ENCODE measurements at regions not wholly inside any gene's neighbourhood (a gene's known extent, or its start where the extent isn't known, plus 50 kb on each side); places are given as distances from the start of the nearest gene placed in this dataset.
"Not testable (repeated sequence)": the region's sequence is repeated elsewhere in the genome, so short reads cannot be mapped to it uniquely, and the experiment has no call there.

- DNase-seq = no peak
- H3K36me3 ChIP-seq (ENCODE audit: low read depth) = no peaks in the 10 kb centered on the region
- no peaks in the 10 kb centered on the region for H3K4me1 ChIP-seq (ENCODE audit: low read depth)
- no peak overlapping the region for H3K4me3 ChIP-seq
- ATAC-seq = no peak
- H3K9me3 ChIP-seq = no peaks in the 10 kb centered on the region
- TF ChIP-seq, protein P1, sequence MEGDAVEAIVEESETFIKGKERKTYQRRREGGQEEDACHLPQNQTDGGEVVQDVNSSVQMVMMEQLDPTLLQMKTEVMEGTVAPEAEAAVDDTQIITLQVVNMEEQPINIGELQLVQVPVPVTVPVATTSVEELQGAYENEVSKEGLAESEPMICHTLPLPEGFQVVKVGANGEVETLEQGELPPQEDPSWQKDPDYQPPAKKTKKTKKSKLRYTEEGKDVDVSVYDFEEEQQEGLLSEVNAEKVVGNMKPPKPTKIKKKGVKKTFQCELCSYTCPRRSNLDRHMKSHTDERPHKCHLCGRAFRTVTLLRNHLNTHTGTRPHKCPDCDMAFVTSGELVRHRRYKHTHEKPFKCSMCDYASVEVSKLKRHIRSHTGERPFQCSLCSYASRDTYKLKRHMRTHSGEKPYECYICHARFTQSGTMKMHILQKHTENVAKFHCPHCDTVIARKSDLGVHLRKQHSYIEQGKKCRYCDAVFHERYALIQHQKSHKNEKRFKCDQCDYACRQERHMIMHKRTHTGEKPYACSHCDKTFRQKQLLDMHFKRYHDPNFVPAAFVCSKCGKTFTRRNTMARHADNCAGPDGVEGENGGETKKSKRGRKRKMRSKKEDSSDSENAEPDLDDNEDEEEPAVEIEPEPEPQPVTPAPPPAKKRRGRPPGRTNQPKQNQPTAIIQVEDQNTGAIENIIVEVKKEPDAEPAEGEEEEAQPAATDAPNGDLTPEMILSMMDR (IDR thresholded peaks at IDR 0.05) = no peak
- intact Hi-C loops (cut with DNase I, micrococcal nuclease) = no loop called here
Observed at GRCh38 chr7:3140834-3141233, 97.2 kb upstream of the CARD11 start.

- H3K4me1 ChIP-seq (ENCODE audit: low read depth) = no peaks in the 10 kb centered on the region
- no peaks in the 10 kb centered on the region for H3K36me3 ChIP-seq (ENCODE audit: low read depth)
- intact Hi-C loops (cut with DNase I, micrococcal nuclease) = no loop called here
- DNase-seq = no peak
- H3K4me3 ChIP-seq = no peak overlapping the region
- H3K9me3 ChIP-seq = no peaks in the 10 kb centered on the region
- TF ChIP-seq, protein P1 (IDR thresholded peaks at IDR 0.05) = no peak
- ATAC-seq = no peak
Observed at GRCh38 chr7:3141326-3141725, 97.7 kb upstream of the CARD11 start.

GRCh38 chr7:3143869-3144775, 100.5 kb upstream of the CARD11 start:
- TF ChIP-seq, protein P1 (IDR thresholded peaks at IDR 0.05) = no peak
- Histone ChIP-seq H3K9me3 (no peaks in the 10 kb centered on the region), H3K4me1 (ENCODE audit: low read depth) (no peaks in the 10 kb centered on the region), H3K36me3 (ENCODE audit: low read depth) (no peaks in the 10 kb centered on the region), H3K4me3 (no peak overlapping the region)
- no peak for DNase-seq
- no peak for ATAC-seq
- intact Hi-C loops (cut with DNase I, micrococcal nuclease) = no loop called here

DNA sequence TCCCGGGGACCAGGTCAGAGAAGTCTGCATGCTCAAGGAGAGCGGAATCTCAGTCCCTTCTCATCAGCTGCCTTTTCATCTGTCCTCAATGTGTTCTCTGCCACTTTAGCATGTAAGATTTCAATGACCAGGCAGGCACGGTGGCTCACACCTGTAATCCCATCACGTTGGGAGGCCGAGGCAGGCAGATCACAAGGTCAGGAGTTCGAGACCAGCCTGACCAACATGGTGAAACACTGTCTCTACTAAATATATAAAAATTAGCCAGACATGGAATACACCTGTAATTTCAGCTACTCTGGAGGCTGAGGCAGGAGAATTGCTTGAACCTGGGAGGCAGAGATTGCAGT, 101.1 kb upstream of the CARD11 start:
- ATAC-seq; H3K4me1 ChIP-seq (ENCODE audit: low read depth); H3K9me3 ChIP-seq; intact Hi-C loops (cut with DNase I, micrococcal nuclease); H3K36me3 ChIP-seq (ENCODE audit: low read depth); H3K4me3 ChIP-seq; DNase-seq: not testable (repeated sequence)

GRCh38 chr7:3146571-3147226, 103.0 kb upstream of the CARD11 start:
- DNase-seq (no peak), ATAC-seq (no peak)
- Histone ChIP-seq H3K36me3 (ENCODE audit: low read depth) (no peaks in the 10 kb centered on the region), H3K4me1 (ENCODE audit: low read depth) (no peaks in the 10 kb centered on the region), H3K4me3 (no peak overlapping the region), H3K9me3 (no peaks in the 10 kb centered on the region)
- TF ChIP-seq, protein P1 (IDR thresholded peaks at IDR 0.05) = no peak
- intact Hi-C loops (cut with DNase I, micrococcal nuclease) = no loop called here

GRCh38 chr7:3148471-3148870, 104.8 kb upstream of the CARD11 start:
- H3K9me3 ChIP-seq; H3K4me1 ChIP-seq (ENCODE audit: low read depth); H3K36me3 ChIP-seq (ENCODE audit: low read depth); H3K4me3 ChIP-seq; ATAC-seq; DNase-seq; intact Hi-C loops (cut with DNase I, micrococcal nuclease): not testable (repeated sequence)

All from mucosa of descending colon (tissue), 3 donors.